ENCODE measurements at regions not wholly inside any gene's neighbourhood (a gene's known extent, or its start where the extent isn't known, plus 50 kb on each side); places are given as distances from the start of the nearest gene placed in this dataset.

GRCh38 chr2:234257859-234258561 is 207.5 kb downstream of the SPP2 start:
- TF ChIP-seq JUND (IDR thresholded peaks at IDR 0.05) = peak; percentile 94
- peak; percentile 59 to 77 (median 76); a peak in 5 of 6 replicates for TF ChIP-seq CTCF (IDR thresholded peaks at IDR 0.05 in 2 of 3, conservative IDR thresholded peaks at IDR 0.05 in 1 of 3; ENCODE audit: borderline replicate concordance in 1 of 3, insufficient read depth in 1 of 3, low read depth in 2 of 3, low read length in 2 of 3)
- TF ChIP-seq ZFX (IDR thresholded peaks at IDR 0.05) = no peak
- no peak for TF ChIP-seq ZNF274 (IDR thresholded peaks at IDR 0.05; ENCODE audit: low read depth, low read length)
- TF ChIP-seq ZBTB33 (IDR thresholded peaks at IDR 0.05; ENCODE audit: extremely low read depth, insufficient replicate concordance, low read length) = no peak
- no peak for TF ChIP-seq EZH2 (IDR thresholded peaks at IDR 0.05)
- peak; percentile 57 for TF ChIP-seq SRF (IDR thresholded peaks at IDR 0.05; ENCODE audit: low read depth)
- TF ChIP-seq, protein P1, sequence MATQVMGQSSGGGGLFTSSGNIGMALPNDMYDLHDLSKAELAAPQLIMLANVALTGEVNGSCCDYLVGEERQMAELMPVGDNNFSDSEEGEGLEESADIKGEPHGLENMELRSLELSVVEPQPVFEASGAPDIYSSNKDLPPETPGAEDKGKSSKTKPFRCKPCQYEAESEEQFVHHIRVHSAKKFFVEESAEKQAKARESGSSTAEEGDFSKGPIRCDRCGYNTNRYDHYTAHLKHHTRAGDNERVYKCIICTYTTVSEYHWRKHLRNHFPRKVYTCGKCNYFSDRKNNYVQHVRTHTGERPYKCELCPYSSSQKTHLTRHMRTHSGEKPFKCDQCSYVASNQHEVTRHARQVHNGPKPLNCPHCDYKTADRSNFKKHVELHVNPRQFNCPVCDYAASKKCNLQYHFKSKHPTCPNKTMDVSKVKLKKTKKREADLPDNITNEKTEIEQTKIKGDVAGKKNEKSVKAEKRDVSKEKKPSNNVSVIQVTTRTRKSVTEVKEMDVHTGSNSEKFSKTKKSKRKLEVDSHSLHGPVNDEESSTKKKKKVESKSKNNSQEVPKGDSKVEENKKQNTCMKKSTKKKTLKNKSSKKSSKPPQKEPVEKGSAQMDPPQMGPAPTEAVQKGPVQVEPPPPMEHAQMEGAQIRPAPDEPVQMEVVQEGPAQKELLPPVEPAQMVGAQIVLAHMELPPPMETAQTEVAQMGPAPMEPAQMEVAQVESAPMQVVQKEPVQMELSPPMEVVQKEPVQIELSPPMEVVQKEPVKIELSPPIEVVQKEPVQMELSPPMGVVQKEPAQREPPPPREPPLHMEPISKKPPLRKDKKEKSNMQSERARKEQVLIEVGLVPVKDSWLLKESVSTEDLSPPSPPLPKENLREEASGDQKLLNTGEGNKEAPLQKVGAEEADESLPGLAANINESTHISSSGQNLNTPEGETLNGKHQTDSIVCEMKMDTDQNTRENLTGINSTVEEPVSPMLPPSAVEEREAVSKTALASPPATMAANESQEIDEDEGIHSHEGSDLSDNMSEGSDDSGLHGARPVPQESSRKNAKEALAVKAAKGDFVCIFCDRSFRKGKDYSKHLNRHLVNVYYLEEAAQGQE (IDR thresholded peaks at IDR 0.05; ENCODE audit: low read depth) = no peak
- no peak for TF ChIP-seq SIN3A (IDR thresholded peaks at IDR 0.05; ENCODE audit: low read depth)
- TF ChIP-seq YY1 (IDR thresholded peaks at IDR 0.05; ENCODE audit: extremely low read depth, insufficient replicate concordance, low read depth, low read length) = peak; percentile 69
- TF ChIP-seq POLR2AphosphoS5 (IDR thresholded peaks at IDR 0.05; ENCODE audit: low read depth, low read length) = peak; percentile 58

Data from HCT116 (cell line).